AG04449 (cell line): ENCODE measurements at regions not wholly inside any gene's neighbourhood (a gene's known extent, or its start where the extent isn't known, plus 50 kb on each side); places are given as distances from the start of the nearest gene placed in this dataset.

Experiments used
- CTCF ChIA-PET: fragments of 350-600 bp; formaldehyde crosslinking; extraction: SDS; loops from one replicate; lab custom pipeline; 2021; ENCODE audit warnings: antibody characterized with exemption; lab: Yijun Ruan, JAX
- POLR2A ChIA-PET: fragments of 400-600, 350-600 bp; formaldehyde crosslinking; extraction: SDS; loops from one replicate; lab custom pipeline; 2020; ENCODE audit warnings: antibody characterized with exemption, inconsistent platforms; lab: Yijun Ruan, JAX
- DNase-seq: peaks from one replicate; pipeline ENCODE4 v3.0.0-alpha.2; 2010; ENCODE audit warnings: low read depth, low spot score
- H3K4me3 ChIP-seq: 2 replicates; pipeline ENCODE4 v1.5.1; 2011; ENCODE audit warnings: low read depth, mild to moderate bottlenecking, control low read depth, low read length
- CTCF ChIP-seq: IDR thresholded peaks from one replicate; pipeline ENCODE4 v1.5.1; 2011; ENCODE audit warnings: mild to moderate bottlenecking, moderate library complexity, low read length, control low read depth, inconsistent platforms; ENCODE audit not compliant: insufficient read depth; ENCODE audit errors: missing control alignments

- DNase-seq, result no peak
- H3K4me3 ChIP-seq, result no peak overlapping the region
- TF ChIP-seq CTCF, result no peak
- CTCF ChIA-PET, result no interaction called here
- POLR2A ChIA-PET, result no interaction called here
Measured at GRCh38 chr22:49647627-49648026, 180.0 kb downstream of the BRD1 start.

- CTCF ChIA-PET, result no interaction called here
- no peak overlapping the region for H3K4me3 ChIP-seq
- POLR2A ChIA-PET, result no interaction called here
- no peak for TF ChIP-seq CTCF
- DNase-seq, result no peak
Measured at GRCh38 chr22:49646876-49647275, 180.8 kb downstream of the BRD1 start.

GRCh38 chr22:49645791-49646550 is 181.7 kb downstream of the BRD1 start:
- ChIA-PET POLR2A (no interaction called here), CTCF (no interaction called here)
- no peak for TF ChIP-seq CTCF
- no peak overlapping the region for H3K4me3 ChIP-seq
- DNase-seq, result no peak

- ChIA-PET POLR2A (no interaction called here), CTCF (no interaction called here)
- DNase-seq, result no peak
- no peak for TF ChIP-seq CTCF
- no peak overlapping the region for H3K4me3 ChIP-seq
Measured at GRCh38 chr22:49645257-49645656, 182.4 kb downstream of the BRD1 start.

- POLR2A ChIA-PET, result no interaction called here
Measured at GRCh38 chr22:49643998-49644397, 183.7 kb downstream of the BRD1 start.

GRCh38 chr22:49643466-49643865 is 184.2 kb downstream of the BRD1 start:
- H3K4me3 ChIP-seq, result no peak overlapping the region
- DNase-seq, result no peak
- no peak for TF ChIP-seq CTCF
- ChIA-PET CTCF (no interaction called here), POLR2A (no interaction called here)

More at GRCh38 chr22:49643998-49644397, 183.7 kb downstream of the BRD1 start:
- no peak for TF ChIP-seq CTCF
- H3K4me3 ChIP-seq, result no peak overlapping the region
- DNase-seq, result no peak
- CTCF ChIA-PET, result no interaction called here
